ENCODE measurements at regions not wholly inside any gene's neighbourhood (a gene's known extent, or its start where the extent isn't known, plus 50 kb on each side); places are given as distances from the start of the nearest gene placed in this dataset.

- TF ChIP-seq CTCF (IDR thresholded peaks at IDR 0.05) = no peak
- TF ChIP-seq EZH2 (IDR thresholded peaks at IDR 0.05; ENCODE audit: borderline replicate concordance, insufficient read depth, low read depth, low read length, poor library complexity, severe bottlenecking) = no peak
Observed at GRCh38 chr1:25106976-25107642, 125.2 kb downstream of the SYF2 start.
